ENCODE measurements at regions not wholly inside any gene's neighbourhood (a gene's known extent, or its start where the extent isn't known, plus 50 kb on each side); places are given as distances from the start of the nearest gene placed in this dataset.
"Not testable (repeated sequence)": the region's sequence is repeated elsewhere in the genome, so short reads cannot be mapped to it uniquely, and the experiment has no call there.

DNA sequence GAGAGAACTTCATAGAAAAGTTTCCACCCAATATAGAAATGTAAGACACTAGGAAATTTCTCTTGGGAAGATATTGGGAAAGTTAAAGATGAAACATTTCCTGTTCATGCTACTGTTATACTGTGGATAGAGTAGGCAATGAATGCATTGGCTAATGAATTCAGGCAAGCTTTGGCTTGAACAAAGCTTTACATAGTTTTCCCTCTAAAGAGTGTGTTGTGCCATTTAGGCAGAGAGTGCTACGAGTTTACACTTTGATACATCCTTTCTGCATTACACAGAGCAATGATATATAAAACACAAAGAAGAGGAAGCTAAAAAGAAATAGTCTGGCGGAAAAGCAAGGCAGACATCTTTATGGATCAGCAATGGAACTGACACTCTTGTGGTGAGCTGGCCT, 125.9 kb upstream of the SHH start:
- TF ChIP-seq POLR2AphosphoS5 (IDR thresholded peaks at IDR 0.05), result no peak
- no peak for TF ChIP-seq POLR2A (IDR thresholded peaks at IDR 0.05)
- no peaks in the 10 kb centered on the region for H3K9me3 ChIP-seq
- H3K4me3 ChIP-seq, result no peak overlapping the region
- H3K27me3 ChIP-seq, result peaks cover 0 to 10% of the 10 kb centered on the region in 2 donors
- intact Hi-C loops (cut with DNase I; ENCODE audit: low total_unique reads), result no loop called here
- DNase-seq (ENCODE audit: low spot score in 2 of 2), result no peak
- H3K36me3 ChIP-seq, result no peaks in the 10 kb centered on the region
- no peak overlapping the region for H3K27ac ChIP-seq
- H3K4me1 ChIP-seq, result no peaks in the 10 kb centered on the region

DNA sequence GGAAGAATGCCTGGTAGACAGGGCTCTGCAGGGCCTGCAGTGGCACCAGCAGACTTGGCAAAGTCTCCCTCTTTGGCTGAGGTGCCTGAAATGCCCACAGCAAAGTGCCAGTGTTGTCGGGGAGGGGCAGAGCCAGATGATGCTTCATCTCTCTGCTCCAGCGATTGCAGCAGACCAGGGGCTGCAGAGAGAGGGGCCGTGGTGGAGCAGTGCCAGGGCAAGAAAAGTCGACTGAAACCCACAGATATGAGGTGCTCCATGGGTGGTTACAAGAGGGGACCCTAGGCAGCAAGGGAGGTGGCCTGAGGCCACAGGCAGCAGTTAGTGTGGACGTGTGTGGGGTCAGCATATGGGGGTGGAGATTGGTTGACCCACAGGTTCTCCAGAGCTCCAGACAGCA, 123.5 kb upstream of the SHH start:
- TF ChIP-seq POLR2AphosphoS5 (IDR thresholded peaks at IDR 0.05), result no peak
- TF ChIP-seq, protein P1, sequence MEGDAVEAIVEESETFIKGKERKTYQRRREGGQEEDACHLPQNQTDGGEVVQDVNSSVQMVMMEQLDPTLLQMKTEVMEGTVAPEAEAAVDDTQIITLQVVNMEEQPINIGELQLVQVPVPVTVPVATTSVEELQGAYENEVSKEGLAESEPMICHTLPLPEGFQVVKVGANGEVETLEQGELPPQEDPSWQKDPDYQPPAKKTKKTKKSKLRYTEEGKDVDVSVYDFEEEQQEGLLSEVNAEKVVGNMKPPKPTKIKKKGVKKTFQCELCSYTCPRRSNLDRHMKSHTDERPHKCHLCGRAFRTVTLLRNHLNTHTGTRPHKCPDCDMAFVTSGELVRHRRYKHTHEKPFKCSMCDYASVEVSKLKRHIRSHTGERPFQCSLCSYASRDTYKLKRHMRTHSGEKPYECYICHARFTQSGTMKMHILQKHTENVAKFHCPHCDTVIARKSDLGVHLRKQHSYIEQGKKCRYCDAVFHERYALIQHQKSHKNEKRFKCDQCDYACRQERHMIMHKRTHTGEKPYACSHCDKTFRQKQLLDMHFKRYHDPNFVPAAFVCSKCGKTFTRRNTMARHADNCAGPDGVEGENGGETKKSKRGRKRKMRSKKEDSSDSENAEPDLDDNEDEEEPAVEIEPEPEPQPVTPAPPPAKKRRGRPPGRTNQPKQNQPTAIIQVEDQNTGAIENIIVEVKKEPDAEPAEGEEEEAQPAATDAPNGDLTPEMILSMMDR (IDR thresholded peaks at IDR 0.05), result no peak
- no peak for TF ChIP-seq POLR2A (IDR thresholded peaks at IDR 0.05)
- no peaks in the 10 kb centered on the region for H3K36me3 ChIP-seq
- peaks cover 0 to 16% of the 10 kb centered on the region in 2 donors for H3K27me3 ChIP-seq
- no peaks in the 10 kb centered on the region for H3K9me3 ChIP-seq
- intact Hi-C loops (cut with DNase I; ENCODE audit: low total_unique reads), result no loop called here
- no peaks in the 10 kb centered on the region for H3K4me1 ChIP-seq
- H3K27ac ChIP-seq, result no peak overlapping the region
- H3K4me3 ChIP-seq, result no peak overlapping the region
- DNase-seq (ENCODE audit: low spot score in 2 of 2), result no peak

DNA sequence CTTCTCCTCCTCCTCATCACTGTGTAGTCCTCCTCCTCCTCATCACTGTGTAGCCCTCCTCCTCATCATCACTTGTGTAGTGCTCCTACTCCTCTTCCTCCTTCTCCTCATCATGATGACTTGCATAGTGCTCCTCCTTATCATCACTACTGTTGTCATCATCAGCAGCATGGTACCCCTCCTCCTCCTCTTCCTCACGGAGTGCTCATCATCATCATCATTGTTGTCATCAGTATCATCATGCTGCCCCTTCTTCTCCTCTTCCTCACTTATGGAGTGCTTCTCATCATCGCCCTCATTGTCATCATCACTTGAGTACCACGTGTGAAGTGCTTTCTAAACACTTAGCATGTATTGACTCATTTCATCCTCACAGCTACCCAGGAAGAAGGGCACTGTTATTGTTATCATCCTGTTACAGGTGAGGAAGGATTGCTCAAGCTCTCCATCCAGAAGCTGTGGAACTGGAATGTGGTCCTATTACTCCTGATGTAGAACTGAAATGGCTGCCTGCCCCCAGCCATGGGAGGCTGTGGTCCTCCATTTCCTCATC, 122.8 kb upstream of the SHH start:
- H3K27me3 ChIP-seq, result peaks cover 0 to 16% of the 10 kb centered on the region in 2 donors
- no peaks in the 10 kb centered on the region for H3K36me3 ChIP-seq
- TF ChIP-seq, protein P1 (IDR thresholded peaks at IDR 0.05), result no peak
- no peak for TF ChIP-seq POLR2A (IDR thresholded peaks at IDR 0.05)
- no peak for TF ChIP-seq POLR2AphosphoS5 (IDR thresholded peaks at IDR 0.05)
- no peaks in the 10 kb centered on the region for H3K9me3 ChIP-seq
- DNase-seq (ENCODE audit: low spot score in 2 of 2), result no peak
- no peaks in the 10 kb centered on the region for H3K4me1 ChIP-seq
- intact Hi-C loops (cut with DNase I; ENCODE audit: low total_unique reads), result no loop called here
- H3K4me3 ChIP-seq, result no peak overlapping the region
- no peak overlapping the region for H3K27ac ChIP-seq

DNA sequence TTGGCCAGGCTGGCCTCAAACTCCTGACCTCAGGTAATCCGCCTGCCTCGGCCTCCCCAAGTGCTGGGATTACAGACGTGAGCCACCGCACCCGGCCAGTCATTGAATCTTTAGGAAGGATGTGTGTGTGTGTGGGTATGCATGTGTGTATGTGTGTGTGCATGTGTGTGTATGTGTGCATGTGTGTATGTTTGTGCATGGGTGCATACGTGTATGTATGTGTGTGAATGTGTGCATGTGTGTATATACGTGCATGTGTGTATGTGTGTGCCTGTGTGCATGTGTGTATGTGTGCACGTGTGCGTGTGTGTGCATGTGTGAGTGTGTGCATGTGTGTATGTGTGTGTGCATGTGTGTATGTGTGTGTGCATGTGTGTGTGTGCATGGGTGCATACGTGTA, 120.1 kb upstream of the SHH start:
- H3K36me3 ChIP-seq; H3K4me1 ChIP-seq; intact Hi-C loops (cut with DNase I; ENCODE audit: low total_unique reads); H3K27ac ChIP-seq; DNase-seq (ENCODE audit: low spot score in 2 of 2); H3K9me3 ChIP-seq; H3K4me3 ChIP-seq: not testable (repeated sequence)
- H3K27me3 ChIP-seq, result peaks cover 0 to 16% of the 10 kb centered on the region in 2 donors

DNA sequence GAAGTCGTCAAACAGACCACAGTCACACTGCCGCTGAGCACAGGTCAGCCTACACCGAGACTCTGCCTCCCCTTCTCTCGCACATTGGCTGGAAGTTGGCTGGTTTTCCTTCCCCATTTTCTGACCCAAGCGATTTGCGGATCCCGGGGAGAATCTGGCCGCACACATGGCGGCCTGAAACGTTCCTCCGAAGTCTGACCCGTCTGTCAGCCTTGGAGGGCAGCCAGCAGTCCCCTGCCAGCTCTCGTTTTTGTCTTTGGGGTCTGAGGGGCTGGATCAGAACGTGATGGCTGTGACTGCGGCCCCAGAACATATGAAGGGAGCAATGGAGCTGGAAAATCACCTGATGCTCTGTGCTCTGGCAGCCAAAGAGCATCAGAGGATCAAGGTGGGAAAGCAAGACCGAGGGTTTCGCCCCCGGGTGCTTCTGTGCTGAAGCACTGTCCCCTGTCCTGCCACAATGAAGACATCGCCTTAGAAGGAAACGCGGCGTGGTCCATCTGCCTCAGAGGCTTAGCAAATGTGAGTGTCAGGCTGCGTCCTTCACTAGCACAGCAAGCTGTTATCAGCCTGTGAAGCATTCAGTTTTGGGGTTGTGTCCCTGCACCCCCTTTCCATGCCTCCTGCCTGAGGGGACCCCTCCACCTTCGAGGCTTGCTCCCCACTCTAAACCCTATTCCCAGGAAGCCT, 119.3 kb upstream of the SHH start:
- intact Hi-C loops (cut with DNase I; ENCODE audit: low total_unique reads), result no loop called here
- Histone ChIP-seq H3K27me3 (peaks cover 0 to 10% of the 10 kb centered on the region in 2 donors), H3K4me1 (no peaks in the 10 kb centered on the region), H3K9me3 (no peaks in the 10 kb centered on the region), H3K4me3 (no peak overlapping the region), H3K27ac (no peak overlapping the region), H3K36me3 (no peaks in the 10 kb centered on the region)
- TF ChIP-seq POLR2AphosphoS5 (IDR thresholded peaks at IDR 0.05) (no peak), POLR2A (IDR thresholded peaks at IDR 0.05) (no peak)
- TF ChIP-seq, protein P1 (IDR thresholded peaks at IDR 0.05), result no peak
- DNase-seq (ENCODE audit: low spot score in 2 of 2), result no peak

DNA sequence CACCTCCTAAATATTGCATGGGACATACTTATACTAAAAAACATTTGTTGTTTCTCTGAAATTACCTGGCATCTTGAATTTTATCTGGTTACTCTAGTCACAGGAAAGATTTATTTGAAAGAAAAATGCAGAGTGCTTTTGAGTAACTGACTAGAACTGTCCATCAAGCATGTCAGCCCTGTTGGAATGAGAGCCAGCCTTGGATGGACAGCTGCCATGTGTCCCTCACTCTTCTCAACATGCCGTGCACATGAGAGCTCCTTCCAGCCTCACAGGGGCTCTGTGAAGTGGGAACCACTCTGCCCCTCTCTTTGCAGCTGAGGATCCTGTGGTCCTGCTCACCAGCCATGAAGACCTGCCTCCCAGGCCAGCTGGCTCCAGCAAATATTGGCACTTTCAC, 118.3 kb upstream of the SHH start:
- Histone ChIP-seq H3K4me1 (no peaks in the 10 kb centered on the region), H3K36me3 (no peaks in the 10 kb centered on the region), H3K27me3 (peaks cover 0 to 10% of the 10 kb centered on the region in 2 donors), H3K9me3 (no peaks in the 10 kb centered on the region), H3K27ac (no peak overlapping the region), H3K4me3 (no peak overlapping the region)
- DNase-seq (ENCODE audit: low spot score in 2 of 2), result no peak
- TF ChIP-seq, protein P1 (IDR thresholded peaks at IDR 0.05), result no peak
- TF ChIP-seq POLR2AphosphoS5 (IDR thresholded peaks at IDR 0.05) (no peak), POLR2A (IDR thresholded peaks at IDR 0.05) (no peak)
- intact Hi-C loops (cut with DNase I; ENCODE audit: low total_unique reads), result no loop called here

All from breast epithelium (tissue), 4 donors.